ENCODE measurements at regions not wholly inside any gene's neighbourhood (a gene's known extent, or its start where the extent isn't known, plus 50 kb on each side); places are given as distances from the start of the nearest gene placed in this dataset.

DNA sequence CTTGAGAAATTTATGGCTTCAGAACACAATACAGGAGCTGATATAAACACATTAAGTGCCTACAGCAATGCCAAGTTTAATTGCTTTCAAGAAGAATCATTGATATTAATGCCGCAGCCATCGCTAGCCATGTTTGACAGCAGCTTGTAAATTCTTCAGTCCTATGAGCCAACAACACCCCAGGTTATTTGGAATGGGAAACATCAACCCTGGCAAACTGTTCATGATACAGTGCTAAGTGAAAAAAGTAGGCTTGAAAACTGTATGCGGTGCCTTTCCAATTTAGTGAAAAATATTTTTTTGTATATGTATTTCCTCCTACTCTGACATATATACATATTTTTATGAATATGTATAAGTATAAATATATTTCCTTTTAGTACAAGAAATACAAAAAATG, 142.6 kb downstream of the CSNK2A3 start (continued):
- TF ChIP-seq, protein P1, sequence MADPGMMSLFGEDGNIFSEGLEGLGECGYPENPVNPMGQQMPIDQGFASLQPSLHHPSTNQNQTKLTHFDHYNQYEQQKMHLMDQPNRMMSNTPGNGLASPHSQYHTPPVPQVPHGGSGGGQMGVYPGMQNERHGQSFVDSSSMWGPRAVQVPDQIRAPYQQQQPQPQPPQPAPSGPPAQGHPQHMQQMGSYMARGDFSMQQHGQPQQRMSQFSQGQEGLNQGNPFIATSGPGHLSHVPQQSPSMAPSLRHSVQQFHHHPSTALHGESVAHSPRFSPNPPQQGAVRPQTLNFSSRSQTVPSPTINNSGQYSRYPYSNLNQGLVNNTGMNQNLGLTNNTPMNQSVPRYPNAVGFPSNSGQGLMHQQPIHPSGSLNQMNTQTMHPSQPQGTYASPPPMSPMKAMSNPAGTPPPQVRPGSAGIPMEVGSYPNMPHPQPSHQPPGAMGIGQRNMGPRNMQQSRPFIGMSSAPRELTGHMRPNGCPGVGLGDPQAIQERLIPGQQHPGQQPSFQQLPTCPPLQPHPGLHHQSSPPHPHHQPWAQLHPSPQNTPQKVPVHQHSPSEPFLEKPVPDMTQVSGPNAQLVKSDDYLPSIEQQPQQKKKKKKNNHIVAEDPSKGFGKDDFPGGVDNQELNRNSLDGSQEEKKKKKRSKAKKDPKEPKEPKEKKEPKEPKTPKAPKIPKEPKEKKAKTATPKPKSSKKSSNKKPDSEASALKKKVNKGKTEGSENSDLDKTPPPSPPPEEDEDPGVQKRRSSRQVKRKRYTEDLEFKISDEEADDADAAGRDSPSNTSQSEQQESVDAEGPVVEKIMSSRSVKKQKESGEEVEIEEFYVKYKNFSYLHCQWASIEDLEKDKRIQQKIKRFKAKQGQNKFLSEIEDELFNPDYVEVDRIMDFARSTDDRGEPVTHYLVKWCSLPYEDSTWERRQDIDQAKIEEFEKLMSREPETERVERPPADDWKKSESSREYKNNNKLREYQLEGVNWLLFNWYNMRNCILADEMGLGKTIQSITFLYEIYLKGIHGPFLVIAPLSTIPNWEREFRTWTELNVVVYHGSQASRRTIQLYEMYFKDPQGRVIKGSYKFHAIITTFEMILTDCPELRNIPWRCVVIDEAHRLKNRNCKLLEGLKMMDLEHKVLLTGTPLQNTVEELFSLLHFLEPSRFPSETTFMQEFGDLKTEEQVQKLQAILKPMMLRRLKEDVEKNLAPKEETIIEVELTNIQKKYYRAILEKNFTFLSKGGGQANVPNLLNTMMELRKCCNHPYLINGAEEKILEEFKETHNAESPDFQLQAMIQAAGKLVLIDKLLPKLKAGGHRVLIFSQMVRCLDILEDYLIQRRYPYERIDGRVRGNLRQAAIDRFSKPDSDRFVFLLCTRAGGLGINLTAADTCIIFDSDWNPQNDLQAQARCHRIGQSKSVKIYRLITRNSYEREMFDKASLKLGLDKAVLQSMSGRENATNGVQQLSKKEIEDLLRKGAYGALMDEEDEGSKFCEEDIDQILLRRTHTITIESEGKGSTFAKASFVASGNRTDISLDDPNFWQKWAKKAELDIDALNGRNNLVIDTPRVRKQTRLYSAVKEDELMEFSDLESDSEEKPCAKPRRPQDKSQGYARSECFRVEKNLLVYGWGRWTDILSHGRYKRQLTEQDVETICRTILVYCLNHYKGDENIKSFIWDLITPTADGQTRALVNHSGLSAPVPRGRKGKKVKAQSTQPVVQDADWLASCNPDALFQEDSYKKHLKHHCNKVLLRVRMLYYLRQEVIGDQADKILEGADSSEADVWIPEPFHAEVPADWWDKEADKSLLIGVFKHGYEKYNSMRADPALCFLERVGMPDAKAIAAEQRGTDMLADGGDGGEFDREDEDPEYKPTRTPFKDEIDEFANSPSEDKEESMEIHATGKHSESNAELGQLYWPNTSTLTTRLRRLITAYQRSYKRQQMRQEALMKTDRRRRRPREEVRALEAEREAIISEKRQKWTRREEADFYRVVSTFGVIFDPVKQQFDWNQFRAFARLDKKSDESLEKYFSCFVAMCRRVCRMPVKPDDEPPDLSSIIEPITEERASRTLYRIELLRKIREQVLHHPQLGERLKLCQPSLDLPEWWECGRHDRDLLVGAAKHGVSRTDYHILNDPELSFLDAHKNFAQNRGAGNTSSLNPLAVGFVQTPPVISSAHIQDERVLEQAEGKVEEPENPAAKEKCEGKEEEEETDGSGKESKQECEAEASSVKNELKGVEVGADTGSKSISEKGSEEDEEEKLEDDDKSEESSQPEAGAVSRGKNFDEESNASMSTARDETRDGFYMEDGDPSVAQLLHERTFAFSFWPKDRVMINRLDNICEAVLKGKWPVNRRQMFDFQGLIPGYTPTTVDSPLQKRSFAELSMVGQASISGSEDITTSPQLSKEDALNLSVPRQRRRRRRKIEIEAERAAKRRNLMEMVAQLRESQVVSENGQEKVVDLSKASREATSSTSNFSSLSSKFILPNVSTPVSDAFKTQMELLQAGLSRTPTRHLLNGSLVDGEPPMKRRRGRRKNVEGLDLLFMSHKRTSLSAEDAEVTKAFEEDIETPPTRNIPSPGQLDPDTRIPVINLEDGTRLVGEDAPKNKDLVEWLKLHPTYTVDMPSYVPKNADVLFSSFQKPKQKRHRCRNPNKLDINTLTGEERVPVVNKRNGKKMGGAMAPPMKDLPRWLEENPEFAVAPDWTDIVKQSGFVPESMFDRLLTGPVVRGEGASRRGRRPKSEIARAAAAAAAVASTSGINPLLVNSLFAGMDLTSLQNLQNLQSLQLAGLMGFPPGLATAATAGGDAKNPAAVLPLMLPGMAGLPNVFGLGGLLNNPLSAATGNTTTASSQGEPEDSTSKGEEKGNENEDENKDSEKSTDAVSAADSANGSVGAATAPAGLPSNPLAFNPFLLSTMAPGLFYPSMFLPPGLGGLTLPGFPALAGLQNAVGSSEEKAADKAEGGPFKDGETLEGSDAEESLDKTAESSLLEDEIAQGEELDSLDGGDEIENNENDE (IDR thresholded peaks at IDR 0.05; ENCODE audit: insufficient replicate concordance, low read length): no peak
- TF ChIP-seq YY1 (IDR thresholded peaks at IDR 0.05; ENCODE audit: low read depth, low read length) (no peak), RBBP5 (IDR thresholded peaks at IDR 0.05; ENCODE audit: borderline replicate concordance, low read depth, low read length) (no peak), CHD2 (IDR thresholded peaks at IDR 0.05; ENCODE audit: low read length) (no peak), JUND (IDR thresholded peaks at IDR 0.05; ENCODE audit: low read length) (no peak), RAD21 (IDR thresholded peaks at IDR 0.05 in 1 of 2, conservative IDR thresholded peaks at IDR 0.05 in 1 of 2; ENCODE audit: low read depth in 2 of 2, low read length in 2 of 2) (no peak), SAP30 (IDR thresholded peaks at IDR 0.05; ENCODE audit: insufficient read depth, insufficient replicate concordance, low read length) (no peak)
- TF ChIP-seq, protein P2, sequence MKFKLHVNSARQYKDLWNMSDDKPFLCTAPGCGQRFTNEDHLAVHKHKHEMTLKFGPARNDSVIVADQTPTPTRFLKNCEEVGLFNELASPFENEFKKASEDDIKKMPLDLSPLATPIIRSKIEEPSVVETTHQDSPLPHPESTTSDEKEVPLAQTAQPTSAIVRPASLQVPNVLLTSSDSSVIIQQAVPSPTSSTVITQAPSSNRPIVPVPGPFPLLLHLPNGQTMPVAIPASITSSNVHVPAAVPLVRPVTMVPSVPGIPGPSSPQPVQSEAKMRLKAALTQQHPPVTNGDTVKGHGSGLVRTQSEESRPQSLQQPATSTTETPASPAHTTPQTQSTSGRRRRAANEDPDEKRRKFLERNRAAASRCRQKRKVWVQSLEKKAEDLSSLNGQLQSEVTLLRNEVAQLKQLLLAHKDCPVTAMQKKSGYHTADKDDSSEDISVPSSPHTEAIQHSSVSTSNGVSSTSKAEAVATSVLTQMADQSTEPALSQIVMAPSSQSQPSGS (IDR thresholded peaks at IDR 0.05; ENCODE audit: low read length): no peak
- TF ChIP-seq, protein P3, sequence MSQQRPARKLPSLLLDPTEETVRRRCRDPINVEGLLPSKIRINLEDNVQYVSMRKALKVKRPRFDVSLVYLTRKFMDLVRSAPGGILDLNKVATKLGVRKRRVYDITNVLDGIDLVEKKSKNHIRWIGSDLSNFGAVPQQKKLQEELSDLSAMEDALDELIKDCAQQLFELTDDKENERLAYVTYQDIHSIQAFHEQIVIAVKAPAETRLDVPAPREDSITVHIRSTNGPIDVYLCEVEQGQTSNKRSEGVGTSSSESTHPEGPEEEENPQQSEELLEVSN (IDR thresholded peaks at IDR 0.05): no peak

Measured in H1 (cell line).